Inflammatory macrophage (primary cell): ENCODE measurements at regions not wholly inside any gene's neighbourhood (a gene's known extent, or its start where the extent isn't known, plus 50 kb on each side); places are given as distances from the start of the nearest gene placed in this dataset.

Experiments used
- DNase-seq, 2 donors: peaks; one replicate each; pipeline ENCODE4 v3.0.0-alpha.2; 2020 to 2022

DNA sequence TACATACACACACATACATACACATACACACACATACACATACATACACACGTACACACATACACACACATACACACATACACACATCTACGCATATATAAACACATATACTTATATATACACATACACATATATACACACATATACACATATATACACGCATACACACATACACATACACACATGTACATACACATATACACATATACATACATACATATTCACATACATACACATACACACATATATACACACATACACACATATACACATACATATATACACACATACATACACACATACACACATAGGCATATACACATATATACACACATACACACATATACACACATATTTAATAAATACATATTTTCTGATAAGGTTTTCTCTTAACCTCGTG, 324.0 kb downstream of the RPS6KC1 start:
- DNase-seq = no peak

GRCh38 chr1:213376862-213377372, 325.9 kb downstream of the RPS6KC1 start:
- no peak for DNase-seq

DNA sequence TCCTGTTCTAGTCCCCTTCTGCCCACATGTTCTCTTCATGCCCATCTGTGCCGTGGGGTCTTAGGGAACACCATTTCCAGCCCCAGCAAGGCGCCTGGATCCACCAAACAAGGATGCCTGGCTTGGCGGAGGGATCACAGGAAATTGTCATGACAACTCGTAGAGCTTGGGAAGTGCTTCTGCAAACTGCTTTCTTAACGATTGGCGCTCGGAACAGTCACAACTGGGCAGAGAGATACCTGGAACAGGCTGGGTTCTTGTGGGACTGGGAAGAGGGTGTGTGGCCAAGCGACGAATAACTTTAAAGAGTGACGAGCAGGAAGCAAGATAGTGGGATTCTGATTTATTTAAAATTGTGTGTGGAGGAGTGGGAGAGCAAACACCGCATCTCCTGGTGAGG, 329.8 kb downstream of the RPS6KC1 start:
- no peak for DNase-seq

DNA sequence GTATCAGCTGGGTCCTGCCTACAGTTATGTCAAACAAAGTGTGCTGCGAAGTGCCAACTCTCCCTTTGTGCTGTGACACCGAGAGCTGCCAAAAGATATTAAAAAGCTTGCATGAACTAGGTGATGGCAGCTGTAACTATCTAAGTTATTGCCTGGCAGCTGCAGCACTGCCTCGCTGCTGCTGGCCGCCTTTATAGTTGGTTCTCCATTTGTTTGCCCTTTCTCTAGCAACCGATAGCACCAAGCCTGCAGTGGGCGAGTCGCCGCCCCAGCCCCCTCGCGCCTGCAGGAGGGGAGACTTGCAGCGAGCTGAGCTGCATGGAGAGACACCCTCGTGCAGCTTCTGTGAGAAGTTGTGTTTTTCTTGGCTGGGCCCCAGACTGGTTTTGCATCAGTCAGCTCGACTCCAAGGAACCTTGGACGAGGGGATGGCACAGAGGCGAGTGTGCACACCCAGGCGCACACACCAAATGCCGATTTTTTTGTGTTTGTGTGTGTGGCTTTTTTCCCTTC, 330.6 kb downstream of the RPS6KC1 start:
- no peak for DNase-seq

DNA sequence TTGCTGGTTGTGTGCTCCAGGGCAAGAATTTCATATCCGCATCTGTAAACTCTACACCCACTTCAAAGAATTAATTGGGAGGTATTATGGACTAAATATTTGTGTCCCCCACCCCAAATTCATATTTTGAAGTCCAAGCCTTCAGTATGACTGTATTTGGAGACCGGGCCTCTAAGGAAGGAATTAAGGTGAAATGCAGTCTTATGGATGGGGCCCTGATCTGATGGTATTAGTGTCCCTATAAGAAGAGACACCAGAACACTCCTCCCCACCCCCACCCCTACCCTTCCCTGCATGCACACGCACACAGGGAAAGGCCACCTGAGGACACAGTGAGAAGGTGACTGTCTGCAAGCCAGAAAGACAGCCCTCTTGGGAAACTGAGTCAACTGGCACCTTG, 332.4 kb downstream of the RPS6KC1 start:
- no peak for DNase-seq

DNA sequence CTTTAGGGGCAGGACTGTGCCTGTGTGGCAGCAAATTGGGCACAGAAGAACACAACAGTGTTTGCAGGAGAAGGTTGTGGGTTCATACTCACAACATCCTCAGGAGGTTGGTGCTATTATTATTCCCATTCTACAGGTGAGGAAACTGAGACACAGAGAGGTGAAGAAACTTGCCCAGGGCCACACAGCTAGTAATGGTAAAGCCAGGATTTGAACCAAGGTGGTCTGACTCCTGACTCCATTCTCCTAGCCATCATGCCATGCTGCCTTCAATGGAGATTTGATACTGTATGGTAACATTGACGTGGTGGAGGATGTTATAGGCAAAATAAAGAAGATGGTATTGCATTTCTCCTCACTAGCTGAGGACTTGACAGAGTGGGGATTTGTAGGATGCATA, 334.2 kb downstream of the RPS6KC1 start:
- no peak for DNase-seq

GRCh38 chr1:213385806-213386324, 334.8 kb downstream of the RPS6KC1 start:
- no peak for DNase-seq

GRCh38 chr1:213387380-213388015, 336.5 kb downstream of the RPS6KC1 start:
- no peak for DNase-seq

DNA sequence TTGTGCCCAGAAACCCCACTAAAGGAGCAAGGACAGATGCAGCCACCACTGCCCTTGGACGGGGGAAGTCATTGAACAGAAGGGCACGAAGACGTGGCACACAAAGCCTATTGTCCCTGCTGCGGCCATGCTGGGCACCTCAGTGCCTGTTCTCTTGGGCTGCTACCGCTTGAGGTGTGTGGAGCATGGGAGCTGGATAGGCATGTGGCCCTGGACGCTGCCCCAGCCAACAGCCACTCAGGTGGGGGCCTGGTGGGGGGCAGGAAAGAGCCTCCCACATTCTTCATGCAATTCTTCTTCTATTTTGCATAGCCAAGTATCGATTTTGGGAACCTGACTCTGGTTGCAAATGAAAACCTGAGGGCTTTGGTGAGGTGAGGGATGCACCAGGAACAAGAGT, 337.2 kb downstream of the RPS6KC1 start:
- DNase-seq = no peak

DNA sequence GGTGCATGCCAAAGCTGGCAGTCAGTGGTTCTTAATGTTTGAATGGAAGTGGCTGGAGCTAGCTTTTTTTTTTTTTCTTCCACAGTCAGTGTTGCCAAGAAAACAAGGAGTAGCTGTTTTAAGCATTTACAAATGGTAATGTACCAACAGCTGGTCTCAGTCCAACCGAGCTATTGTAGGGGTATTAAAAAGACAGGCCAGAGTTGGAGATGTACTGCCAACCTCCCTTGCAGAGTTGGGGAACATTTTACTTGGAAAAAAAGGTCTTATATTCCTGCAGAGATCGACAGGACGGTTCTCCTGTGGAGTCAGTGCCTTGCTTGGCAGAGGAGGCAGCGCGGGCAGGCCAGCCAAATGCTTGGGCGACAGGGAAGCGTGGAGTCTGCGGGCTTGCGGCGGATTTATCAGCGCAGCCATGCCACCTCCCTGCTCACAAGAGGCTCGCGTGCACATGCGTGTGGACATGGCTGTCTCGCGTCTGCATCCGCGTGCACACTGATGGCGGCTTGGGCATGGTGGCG, 338.1 kb downstream of the RPS6KC1 start:
- DNase-seq = no peak

GRCh38 chr1:213391445-213391844, 340.4 kb downstream of the RPS6KC1 start:
- no peak for DNase-seq

DNA sequence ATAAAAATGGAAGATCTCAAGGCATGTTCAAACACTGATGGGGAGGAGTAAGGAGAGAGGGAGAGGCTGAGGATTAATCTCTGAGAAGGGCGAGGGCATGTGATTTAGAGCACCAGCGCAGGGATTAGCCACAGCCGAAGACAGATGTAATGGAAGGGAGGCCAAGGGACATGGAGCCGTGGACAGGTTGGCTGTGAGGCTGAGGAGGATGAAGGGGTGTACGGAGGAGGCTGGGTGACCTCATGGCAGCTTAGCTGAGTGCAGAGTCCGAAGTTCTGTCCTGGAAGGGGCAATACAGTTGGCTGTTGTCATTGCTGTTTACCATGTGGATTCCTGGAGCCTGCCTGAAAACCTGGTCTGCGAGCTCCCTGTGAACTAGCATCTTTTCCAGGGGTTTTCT, 342.8 kb downstream of the RPS6KC1 start:
- no peak for DNase-seq

DNA sequence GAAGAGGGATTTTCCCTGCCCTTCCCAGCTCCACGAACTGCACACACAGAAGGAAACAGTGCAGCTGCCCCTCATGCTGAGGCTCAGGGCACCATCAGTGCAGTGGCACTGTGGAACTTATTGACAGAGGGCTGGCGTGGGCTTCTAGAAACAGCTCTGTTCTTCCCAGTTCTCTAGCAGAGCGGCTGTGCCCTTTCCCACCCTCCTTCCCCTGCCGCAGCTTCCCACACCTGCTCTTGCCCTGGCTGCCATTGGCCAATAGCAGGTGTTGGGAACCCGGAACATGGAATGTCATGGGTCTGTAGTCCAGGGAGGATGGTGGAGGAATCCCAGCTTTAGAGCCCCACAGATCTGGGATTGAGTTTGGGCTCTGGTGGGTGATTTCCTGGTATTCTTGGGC, 343.8 kb downstream of the RPS6KC1 start:
- DNase-seq = no peak

- no peak for DNase-seq
Measured at GRCh38 chr1:213397638-213398037, 346.6 kb downstream of the RPS6KC1 start.

DNA sequence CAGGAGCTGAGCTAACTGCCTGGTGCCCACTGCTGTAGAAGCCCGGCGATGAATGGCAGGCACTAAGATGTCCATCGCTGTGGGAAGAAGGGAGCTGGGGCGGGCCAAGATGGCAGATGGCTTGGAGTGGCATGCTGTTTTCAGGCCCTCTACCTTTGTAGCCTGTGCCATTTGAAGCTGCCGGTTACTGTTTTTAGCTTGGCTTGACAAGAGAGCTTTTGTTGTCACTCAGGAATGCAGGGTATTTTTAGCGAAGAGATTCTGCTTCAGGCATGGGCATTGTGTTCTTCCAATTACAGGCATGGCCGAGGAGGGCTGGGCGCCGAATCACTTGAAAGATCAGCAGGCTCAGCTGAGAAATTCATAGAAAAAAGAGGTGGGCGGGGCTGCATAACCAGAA, 348.7 kb downstream of the RPS6KC1 start:
- no peak for DNase-seq

GRCh38 chr1:213409208-213409631, 358.2 kb downstream of the RPS6KC1 start:
- DNase-seq = no peak

- DNase-seq = no peak
Measured at GRCh38 chr1:213409971-213410370, 358.9 kb downstream of the RPS6KC1 start.

GRCh38 chr1:213414346-213414745, 363.3 kb downstream of the RPS6KC1 start:
- no peak for DNase-seq

- DNase-seq = no peak
Measured at GRCh38 chr1:213414911-213415310, 363.9 kb downstream of the RPS6KC1 start.

DNA sequence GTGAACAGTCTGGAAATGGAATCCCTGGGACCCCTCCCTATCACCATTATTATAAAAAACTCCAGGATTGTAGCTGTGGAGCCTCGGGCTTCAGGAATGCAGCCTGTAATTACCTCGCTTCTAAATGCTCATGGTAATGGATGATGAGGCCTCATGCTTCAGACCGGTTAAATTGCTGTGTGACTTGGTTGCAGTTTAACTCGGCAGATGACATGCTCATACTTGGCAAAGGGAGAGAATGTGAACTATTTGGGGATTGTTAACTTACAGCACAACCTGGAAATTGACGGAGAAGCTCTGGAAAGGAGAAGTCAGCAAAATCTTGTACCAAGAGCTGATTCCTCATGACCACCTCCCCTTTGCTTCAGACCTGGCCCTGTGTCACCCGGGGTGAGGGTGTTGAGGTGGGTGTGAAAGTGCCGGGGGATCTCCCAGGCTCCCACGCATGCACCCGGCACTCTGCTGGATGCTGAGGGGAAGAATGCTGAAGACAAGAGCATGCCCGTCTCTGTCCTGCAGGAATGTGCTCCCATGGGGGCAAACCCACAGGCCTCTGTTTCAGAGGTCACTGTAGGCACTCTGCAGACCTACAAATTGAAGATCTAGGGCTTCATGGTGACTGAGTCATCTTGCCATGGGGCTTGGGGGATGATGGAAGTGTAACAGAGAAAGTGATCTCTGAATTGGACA, 364.8 kb downstream of the RPS6KC1 start:
- no peak for DNase-seq

- no peak for DNase-seq
Measured at GRCh38 chr1:213416461-213417224, 365.6 kb downstream of the RPS6KC1 start.

DNA sequence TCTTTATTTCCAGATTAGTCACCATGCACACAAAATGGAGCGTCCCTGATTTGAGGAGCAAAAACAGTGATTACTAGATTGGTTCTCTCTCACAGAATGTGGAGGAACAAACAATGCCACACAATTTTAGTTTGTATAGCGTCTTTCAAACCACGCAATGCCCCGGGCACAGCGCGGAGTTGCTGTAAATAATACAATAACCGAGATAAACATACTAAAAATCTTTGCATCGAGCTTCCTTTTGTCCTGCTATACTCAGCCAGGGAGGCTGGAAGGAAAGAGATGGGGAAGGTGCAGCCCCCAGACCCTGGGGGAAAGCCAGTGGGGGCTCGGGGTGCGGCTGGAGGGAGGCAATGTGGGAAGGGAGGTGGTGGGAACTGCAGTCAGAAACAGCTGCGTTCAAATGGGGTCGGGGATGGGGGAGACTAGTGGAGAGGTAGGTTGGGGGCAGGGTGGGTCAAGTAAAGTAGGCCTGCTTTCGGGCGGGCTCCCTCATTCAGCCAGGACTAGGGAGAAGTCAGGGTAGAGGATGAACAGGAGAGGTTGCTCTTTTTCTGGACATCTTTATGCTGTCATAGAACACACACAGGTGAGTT, 366.3 kb downstream of the RPS6KC1 start:
- DNase-seq = no peak

DNA sequence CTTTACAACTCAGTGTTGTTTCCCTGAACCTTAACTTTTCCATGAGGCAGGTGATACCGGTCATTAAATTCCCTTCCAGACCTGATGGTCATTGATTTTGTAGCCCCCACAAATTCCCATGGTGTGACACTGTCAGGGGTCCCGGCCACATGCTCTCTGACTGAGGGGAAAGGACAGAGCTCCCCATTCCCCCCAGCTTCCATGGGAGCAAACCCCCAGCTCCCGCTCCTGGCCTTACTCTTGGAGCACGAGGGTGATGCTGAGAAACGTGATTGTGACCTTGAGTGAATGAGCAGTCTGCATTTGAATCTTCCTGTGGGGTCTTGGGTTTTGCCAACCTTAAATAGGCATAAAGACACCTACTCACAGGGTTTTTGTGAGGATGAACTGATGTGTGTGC, 366.8 kb downstream of the RPS6KC1 start:
- no peak for DNase-seq
